Muscle layer of duodenum (tissue), 2 donors: ENCODE measurements at regions not wholly inside any gene's neighbourhood (a gene's known extent, or its start where the extent isn't known, plus 50 kb on each side); places are given as distances from the start of the nearest gene placed in this dataset.

ENCODE experiments used
- H3K27ac ChIP-seq: one replicate; pipeline ENCODE4 v1.7.0; 2013; ENCODE audit warnings: mild to moderate bottlenecking, low read length
- H3K27me3 ChIP-seq: one replicate; pipeline ENCODE4 v1.7.0; 2013; ENCODE audit warnings: low read depth, mild to moderate bottlenecking, control low read depth, low read length
- H3K36me3 ChIP-seq, 2 donors: one replicate each; pipeline ENCODE4 v1.7.0; 2013; ENCODE audit warnings: low read length in 2 of 2, control low read depth in 1 of 2, mild to moderate bottlenecking in 1 of 2; ENCODE audit not compliant: insufficient read depth in 2 of 2, control insufficient read depth in 1 of 2
- H3K4me1 ChIP-seq, 2 donors: one replicate each; pipeline ENCODE4 v1.7.0; 2013; ENCODE audit warnings: low read length in 2 of 2, mild to moderate bottlenecking in 2 of 2, control low read depth in 1 of 2, moderate library complexity in 1 of 2; ENCODE audit not compliant: insufficient read depth in 2 of 2, control insufficient read depth in 1 of 2
- H3K4me3 ChIP-seq, 2 donors: one replicate each; pipeline ENCODE4 v1.7.0; 2013; ENCODE audit warnings: low read length in 2 of 2, low read depth in 1 of 2, mild to moderate bottlenecking in 1 of 2
- H3K9me3 ChIP-seq, 2 donors: one replicate each; pipeline ENCODE4 v1.7.0; 2013; ENCODE audit warnings: low read length in 2 of 2, control low read depth in 1 of 2, mild to moderate bottlenecking in 1 of 2; ENCODE audit not compliant: control insufficient read depth in 1 of 2
- donor health status: healthy.

DNA sequence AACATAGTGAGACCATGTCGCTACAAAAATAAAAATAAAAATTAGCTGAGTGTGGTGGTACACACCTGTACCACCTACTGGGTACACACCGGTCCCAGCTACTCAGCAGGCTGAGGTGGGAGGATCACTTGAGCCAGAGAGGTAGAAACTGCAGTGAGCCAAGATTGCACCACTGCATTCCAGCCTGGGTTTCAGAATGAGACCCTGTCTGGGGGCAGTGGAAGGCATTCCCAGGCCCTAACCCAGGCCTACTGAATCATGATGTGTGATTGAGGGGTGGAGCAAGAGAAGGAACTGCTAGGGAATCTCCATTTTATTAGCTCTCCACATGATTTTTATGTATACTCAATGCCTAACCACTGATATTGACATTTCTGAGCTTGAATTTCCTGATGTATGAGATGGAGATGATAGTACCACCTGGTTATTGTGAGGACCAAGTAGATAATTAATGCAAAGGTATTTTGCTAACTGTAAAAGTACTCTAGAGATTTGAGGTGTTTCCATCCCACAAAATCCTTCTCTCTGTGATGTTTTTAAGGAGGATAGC lies 169.5 kb upstream of the UMPS start:
- Histone ChIP-seq H3K9me3 (no peaks in the 10 kb centered on the region), H3K4me1 (peaks cover 11 to 57% of the 10 kb centered on the region in 2 donors), H3K4me3 (no peak overlapping the region), H3K36me3 (no peaks in the 10 kb centered on the region), H3K27me3 (no peaks in the 10 kb centered on the region), H3K27ac (no peak overlapping the region)

DNA sequence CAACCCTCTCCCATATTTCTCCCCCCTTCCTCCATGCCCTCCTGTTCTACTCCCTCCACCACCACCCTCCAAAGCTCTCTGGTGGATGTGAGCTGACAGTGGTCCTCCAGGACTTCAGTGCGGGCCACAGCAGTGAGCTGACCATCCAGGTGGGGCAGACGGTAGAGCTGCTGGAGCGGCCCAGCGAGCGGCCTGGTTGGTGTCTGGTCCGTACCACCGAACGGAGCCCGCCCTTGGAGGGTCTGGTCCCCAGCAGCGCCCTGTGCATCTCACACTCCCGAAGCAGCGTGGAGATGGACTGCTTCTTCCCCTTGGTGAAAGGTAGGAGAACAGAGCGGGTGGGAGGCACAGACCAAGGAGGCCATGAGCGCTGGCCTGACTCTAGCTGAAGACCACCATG lies 167.5 kb upstream of the UMPS start:
- H3K4me3 ChIP-seq: no peak overlapping the region
- peaks cover 11 to 53% of the 10 kb centered on the region in 2 donors for H3K4me1 ChIP-seq
- H3K27ac ChIP-seq: no peak overlapping the region
- no peaks in the 10 kb centered on the region for H3K27me3 ChIP-seq
- H3K9me3 ChIP-seq: no peaks in the 10 kb centered on the region
- no peaks in the 10 kb centered on the region for H3K36me3 ChIP-seq

DNA sequence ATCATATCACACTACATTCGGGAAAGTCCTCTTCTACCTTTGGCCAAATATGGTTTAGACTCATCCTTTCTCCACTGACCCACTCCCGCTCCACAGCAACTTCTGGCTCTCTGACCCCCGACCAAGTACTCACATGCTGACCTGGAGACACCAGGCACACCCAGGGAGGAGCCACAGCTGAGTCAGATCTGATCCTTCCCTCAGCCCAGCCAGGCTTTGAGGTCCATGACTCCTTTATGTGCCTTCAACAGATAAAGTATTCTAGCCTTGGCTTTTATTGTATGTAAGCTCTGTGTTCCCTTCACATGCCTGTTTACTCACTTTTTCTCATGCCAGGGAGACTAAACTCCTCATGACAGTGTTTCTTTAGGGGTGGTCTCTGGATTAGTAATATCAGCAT lies 166.9 kb upstream of the UMPS start:
- no peaks in the 10 kb centered on the region for H3K36me3 ChIP-seq
- H3K27me3 ChIP-seq: no peaks in the 10 kb centered on the region
- H3K9me3 ChIP-seq: no peaks in the 10 kb centered on the region
- H3K4me3 ChIP-seq: no peak overlapping the region
- peaks cover 11 to 49% of the 10 kb centered on the region in 2 donors for H3K4me1 ChIP-seq
- H3K27ac ChIP-seq: no peak overlapping the region

DNA sequence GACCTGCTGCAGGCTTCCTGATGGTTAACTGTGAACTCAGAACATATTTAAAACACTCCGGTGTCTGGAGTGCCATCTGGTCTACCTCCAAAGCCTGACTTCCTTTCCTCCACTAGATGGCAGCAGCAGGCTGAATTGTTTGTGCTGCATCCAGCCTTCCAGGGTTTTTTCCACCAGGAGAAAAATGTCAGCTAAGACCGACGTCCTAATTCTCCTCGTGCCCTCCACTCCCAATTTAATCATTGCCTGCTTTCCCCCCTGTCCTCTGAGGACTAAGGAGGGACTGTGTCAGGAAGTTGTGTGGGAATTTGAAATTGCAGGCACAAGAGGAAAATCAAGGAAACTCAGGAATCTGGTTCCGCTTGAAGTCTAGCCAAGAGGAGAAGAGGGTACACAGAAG lies 165.2 kb upstream of the UMPS start:
- Histone ChIP-seq H3K27ac (no peak overlapping the region), H3K4me1 (peaks cover 0 to 33% of the 10 kb centered on the region in 2 donors), H3K9me3 (no peaks in the 10 kb centered on the region), H3K4me3 (no peak overlapping the region), H3K36me3 (no peaks in the 10 kb centered on the region), H3K27me3 (no peaks in the 10 kb centered on the region)

DNA sequence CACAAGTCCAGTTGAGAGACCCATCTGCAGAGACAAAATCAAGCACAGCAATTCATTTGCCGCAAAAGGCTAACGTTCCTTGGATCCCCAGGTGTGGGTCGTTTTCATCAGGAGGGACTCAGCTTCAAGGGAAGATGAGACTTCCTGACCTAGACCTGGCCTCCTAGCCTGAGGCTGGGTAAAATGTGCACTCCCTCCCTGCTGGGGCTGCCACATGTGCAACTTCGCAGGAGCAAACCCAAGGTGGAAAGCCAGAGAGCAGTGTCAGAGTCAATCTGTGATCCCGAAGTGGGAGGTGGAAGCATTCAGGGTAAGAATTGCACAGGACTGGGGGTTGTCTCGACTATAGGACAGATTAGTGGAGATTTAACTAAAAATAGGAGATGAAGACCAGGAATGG lies 164.7 kb upstream of the UMPS start:
- no peaks in the 10 kb centered on the region for H3K27me3 ChIP-seq
- H3K4me3 ChIP-seq: no peak overlapping the region
- peaks cover 0 to 29% of the 10 kb centered on the region in 2 donors for H3K4me1 ChIP-seq
- no peak overlapping the region for H3K27ac ChIP-seq
- H3K9me3 ChIP-seq: no peaks in the 10 kb centered on the region
- no peaks in the 10 kb centered on the region for H3K36me3 ChIP-seq

DNA sequence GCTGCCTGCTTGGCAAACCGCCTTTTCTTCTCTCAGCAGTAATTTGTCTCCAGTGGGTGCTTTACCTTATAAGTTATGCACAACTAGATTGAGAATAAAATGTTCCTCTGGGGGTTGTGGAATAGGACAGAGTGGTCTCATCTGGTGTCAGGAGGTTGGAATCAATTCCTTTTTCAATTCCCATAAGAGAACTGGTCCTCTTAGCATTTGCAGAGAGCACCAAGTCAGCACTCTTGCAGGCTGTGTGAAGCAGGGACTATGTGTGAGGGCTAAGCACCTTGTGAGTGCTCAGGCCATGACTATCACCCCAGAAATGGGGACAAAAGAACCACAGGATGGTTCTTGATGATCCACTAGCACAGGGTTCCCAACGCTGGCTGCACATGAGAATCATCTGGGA lies 163.6 kb upstream of the UMPS start:
- Histone ChIP-seq H3K4me1 (peaks cover 0 to 24% of the 10 kb centered on the region in 2 donors), H3K36me3 (no peaks in the 10 kb centered on the region), H3K27me3 (no peaks in the 10 kb centered on the region), H3K9me3 (no peaks in the 10 kb centered on the region), H3K4me3 (no peak overlapping the region), H3K27ac (no peak overlapping the region)

DNA sequence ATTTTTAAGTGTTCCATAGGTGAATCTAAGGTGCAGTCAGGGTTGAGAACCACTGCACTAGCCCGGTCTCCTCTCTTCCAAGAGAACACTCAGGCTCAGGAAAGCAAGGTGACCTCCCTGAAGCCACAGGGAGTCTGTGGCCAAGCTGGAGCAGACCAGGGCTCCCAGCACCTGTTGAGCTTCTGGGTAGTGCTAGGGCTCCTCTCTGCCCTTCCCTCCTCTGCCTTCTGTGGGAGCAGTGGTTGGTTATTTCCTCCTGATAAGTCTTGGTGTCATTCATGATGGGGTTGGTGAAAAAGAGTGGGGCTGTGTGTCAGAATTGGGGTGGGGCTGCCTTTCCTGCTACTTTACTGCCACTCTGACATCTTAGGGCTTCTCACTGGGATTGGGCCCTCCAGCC lies 163.1 kb upstream of the UMPS start:
- Histone ChIP-seq H3K27ac (no peak overlapping the region), H3K4me1 (peaks cover 0 to 24% of the 10 kb centered on the region in 2 donors), H3K9me3 (no peaks in the 10 kb centered on the region)

DNA sequence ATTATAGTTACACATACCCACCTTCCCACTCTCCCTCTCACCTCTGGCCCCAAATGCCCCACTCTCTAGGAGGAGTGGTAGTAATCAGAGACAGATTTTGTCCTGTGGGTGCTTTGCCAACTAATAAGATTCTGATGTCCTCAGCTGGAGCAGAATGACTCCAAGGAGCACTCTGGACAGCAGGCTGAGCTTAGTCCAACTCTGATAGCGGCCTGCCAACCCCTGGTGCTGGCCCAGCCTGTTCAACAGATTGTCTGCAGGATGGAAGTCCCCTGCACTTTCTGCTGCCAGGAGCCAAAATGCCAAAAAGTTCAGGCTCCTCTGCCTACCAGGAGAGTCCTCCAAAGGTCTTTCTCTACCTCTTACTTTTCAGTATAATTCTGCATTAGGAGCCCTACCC lies 160.5 kb upstream of the UMPS start:
- Histone ChIP-seq H3K4me1 (peaks cover 0 to 21% of the 10 kb centered on the region in 2 donors), H3K36me3 (no peaks in the 10 kb centered on the region), H3K9me3 (no peaks in the 10 kb centered on the region), H3K27me3 (no peaks in the 10 kb centered on the region), H3K4me3 (no peak overlapping the region), H3K27ac (no peak overlapping the region)

More for the DNA sequence above, 163.1 kb upstream of the UMPS start:
- no peaks in the 10 kb centered on the region for H3K36me3 ChIP-seq
- no peaks in the 10 kb centered on the region for H3K27me3 ChIP-seq
- no peak overlapping the region for H3K4me3 ChIP-seq

DNA sequence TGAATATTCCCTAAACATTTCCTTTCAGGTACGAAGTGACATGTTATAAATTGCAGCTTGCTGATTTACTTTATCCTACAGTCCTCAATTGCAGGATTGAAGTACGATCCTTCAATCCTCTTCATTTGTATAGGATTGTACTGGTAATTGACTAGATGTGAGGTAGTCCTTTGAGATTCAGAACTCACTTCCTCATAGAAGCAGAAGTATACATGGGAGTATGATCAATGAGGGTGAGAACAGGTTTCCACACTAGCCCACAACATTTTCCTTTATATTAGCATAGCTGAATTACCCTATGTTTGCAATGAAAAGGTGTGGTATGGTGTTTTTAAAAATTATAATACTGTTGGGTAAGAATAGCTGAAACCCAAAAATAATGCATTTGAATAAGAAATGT lies 160.0 kb upstream of the UMPS start:
- Histone ChIP-seq H3K27me3 (no peaks in the 10 kb centered on the region), H3K36me3 (no peaks in the 10 kb centered on the region), H3K4me3 (no peak overlapping the region), H3K9me3 (no peaks in the 10 kb centered on the region), H3K4me1 (peaks cover 0 to 17% of the 10 kb centered on the region in 2 donors), H3K27ac (no peak overlapping the region)

DNA sequence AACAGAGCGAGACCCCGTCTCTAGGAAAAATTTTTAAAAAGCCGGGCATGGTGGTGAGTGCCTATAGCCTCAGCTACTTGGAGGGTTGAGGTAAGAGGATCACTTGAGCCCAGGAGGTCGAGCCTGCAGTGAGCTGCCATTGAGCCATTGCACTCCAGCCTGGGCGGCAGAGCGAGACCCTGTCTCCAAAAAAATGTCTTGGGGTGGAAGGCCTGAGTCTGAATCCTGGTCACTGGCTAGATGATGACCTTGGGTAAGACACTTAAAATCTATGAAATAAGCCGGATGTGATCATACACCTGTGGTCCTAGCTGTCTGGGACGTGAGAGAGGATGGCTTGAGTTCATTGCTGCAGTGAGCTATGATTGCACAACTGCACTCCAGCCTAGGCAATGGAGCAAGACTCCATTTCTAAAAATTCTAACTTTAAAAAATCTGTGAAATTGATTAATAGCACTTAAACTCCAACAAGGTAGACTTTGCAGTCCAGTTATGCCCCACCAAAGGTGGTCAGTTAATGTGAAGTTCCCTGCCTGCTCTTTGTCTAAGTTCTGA lies 157.3 kb upstream of the UMPS start:
- Histone ChIP-seq H3K4me3 (no peak overlapping the region), H3K36me3 (no peaks in the 10 kb centered on the region), H3K27ac (no peak overlapping the region), H3K9me3 (no peaks in the 10 kb centered on the region), H3K4me1 (peaks cover 3 to 12% of the 10 kb centered on the region in 2 donors), H3K27me3 (no peaks in the 10 kb centered on the region)

DNA sequence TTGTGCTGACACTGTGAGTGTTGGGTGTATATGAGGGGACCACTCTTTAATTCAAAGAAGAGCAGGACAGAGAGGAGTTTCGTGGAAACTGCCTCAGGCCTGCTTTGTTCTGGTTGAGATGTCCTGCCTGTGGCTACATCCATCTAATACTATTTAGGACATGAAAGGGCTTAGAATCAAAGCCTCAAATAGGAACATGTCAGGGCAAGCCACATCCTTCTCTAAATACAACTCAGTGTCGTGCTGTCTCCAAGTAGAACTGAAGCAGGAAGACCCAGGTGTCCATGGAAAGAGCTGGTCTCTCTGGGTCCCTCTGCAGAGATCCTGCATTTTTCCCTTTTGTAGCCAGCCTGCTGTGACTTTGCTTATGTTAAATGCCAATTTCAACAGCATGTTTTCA lies 156.2 kb upstream of the UMPS start:
- H3K9me3 ChIP-seq: no peaks in the 10 kb centered on the region
- no peaks in the 10 kb centered on the region for H3K27me3 ChIP-seq
- H3K36me3 ChIP-seq: no peaks in the 10 kb centered on the region
- peaks cover 3 to 12% of the 10 kb centered on the region in 2 donors for H3K4me1 ChIP-seq
- H3K27ac ChIP-seq: no peak overlapping the region
- H3K4me3 ChIP-seq: no peak overlapping the region
